ENCODE measurements at regions not wholly inside any gene's neighbourhood (a gene's known extent, or its start where the extent isn't known, plus 50 kb on each side); places are given as distances from the start of the nearest gene placed in this dataset.

GRCh38 chr4:16384576-16384975, 158.3 kb upstream of the TAPT1 start:
- no peaks in the 10 kb centered on the region for H3K27me3 ChIP-seq (ENCODE audit: insufficient read depth, low read depth)
- H3F3A ChIP-seq (ENCODE audit: insufficient read depth, low read depth) = no peaks in the 10 kb centered on the region
- no peak overlapping the region for H3K4me2 ChIP-seq
- CTCF ChIA-PET = no interaction called here
- no peaks in the 10 kb centered on the region for H3K36me3 ChIP-seq (ENCODE audit: low read depth)
- no peaks in the 10 kb centered on the region for H3K9me3 ChIP-seq (ENCODE audit: insufficient read depth, low read depth)
- no peak for TF ChIP-seq CTCF (conservative IDR thresholded peaks at IDR 0.05)
- TF ChIP-seq EZH2 (IDR thresholded peaks at IDR 0.05; ENCODE audit: low read depth) = no peak
- no TSS peak for BruUV-seq (replicated peaks)
- intact Hi-C loops (cut with micrococcal nuclease; ENCODE audit: unreplicated experiment) = no loop called here
- H3K4me1 ChIP-seq (replicated peaks; ENCODE audit: insufficient read depth) = no peaks in the 10 kb centered on the region
- no peaks in the 10 kb centered on the region for H4K20me1 ChIP-seq (ENCODE audit: insufficient read depth)
- no peak for DNase-seq
- H3K79me2 ChIP-seq (ENCODE audit: low read depth) = no peaks in the 10 kb centered on the region
- no peaks in the 10 kb centered on the region for H3K9me2 ChIP-seq (ENCODE audit: insufficient read depth)
- POLR2A ChIA-PET (ENCODE audit: unreplicated experiment) = no interaction called here
- H3K27ac ChIP-seq = no peak overlapping the region
- no peak overlapping the region for H2AFZ ChIP-seq
- no peak overlapping the region for H3K4me3 ChIP-seq

GRCh38 chr4:16382571-16382970, 156.3 kb upstream of the TAPT1 start:
- DNase-seq = no peak
- H3K9me3 ChIP-seq (ENCODE audit: insufficient read depth, low read depth) = no peaks in the 10 kb centered on the region
- H3K27me3 ChIP-seq (ENCODE audit: insufficient read depth, low read depth) = no peaks in the 10 kb centered on the region
- intact Hi-C loops (cut with micrococcal nuclease; ENCODE audit: unreplicated experiment) = no loop called here
- no peaks in the 10 kb centered on the region for H3K4me1 ChIP-seq (replicated peaks; ENCODE audit: insufficient read depth)
- ChIA-PET CTCF (no interaction called here), POLR2A (ENCODE audit: unreplicated experiment) (no interaction called here)
- H3K4me2 ChIP-seq = no peak overlapping the region
- no peak overlapping the region for H3K4me3 ChIP-seq
- no peaks in the 10 kb centered on the region for H3K9me2 ChIP-seq (ENCODE audit: insufficient read depth)
- TF ChIP-seq CTCF (conservative IDR thresholded peaks at IDR 0.05) = no peak
- TF ChIP-seq EZH2 (IDR thresholded peaks at IDR 0.05; ENCODE audit: low read depth) = no peak
- no peaks in the 10 kb centered on the region for H4K20me1 ChIP-seq (ENCODE audit: insufficient read depth)
- no peak overlapping the region for H3K27ac ChIP-seq
- no peak overlapping the region for H2AFZ ChIP-seq
- no peaks in the 10 kb centered on the region for H3F3A ChIP-seq (ENCODE audit: insufficient read depth, low read depth)
- BruUV-seq (replicated peaks) = no TSS peak
- no peaks in the 10 kb centered on the region for H3K36me3 ChIP-seq (ENCODE audit: low read depth)
- no peaks in the 10 kb centered on the region for H3K79me2 ChIP-seq (ENCODE audit: low read depth)

GRCh38 chr4:16377887-16378286, 151.6 kb upstream of the TAPT1 start:
- no peaks in the 10 kb centered on the region for H3K4me1 ChIP-seq (replicated peaks; ENCODE audit: insufficient read depth)
- ChIA-PET POLR2A (ENCODE audit: unreplicated experiment) (no interaction called here), CTCF (no interaction called here)
- no peak overlapping the region for H3K4me2 ChIP-seq
- H4K20me1 ChIP-seq (ENCODE audit: insufficient read depth) = no peaks in the 10 kb centered on the region
- H3K79me2 ChIP-seq (ENCODE audit: low read depth) = no peaks in the 10 kb centered on the region
- BruUV-seq (replicated peaks) = no TSS peak
- H3K9me3 ChIP-seq (ENCODE audit: insufficient read depth, low read depth) = no peaks in the 10 kb centered on the region
- no peak overlapping the region for H2AFZ ChIP-seq
- no peaks in the 10 kb centered on the region; the same call in 1 of the 2 replicates for H3K27me3 ChIP-seq (ENCODE audit: insufficient read depth, low read depth)
- no peak overlapping the region for H3K27ac ChIP-seq
- intact Hi-C loops (cut with micrococcal nuclease; ENCODE audit: unreplicated experiment) = no loop called here
- H3K4me3 ChIP-seq = no peak overlapping the region
- TF ChIP-seq CTCF (conservative IDR thresholded peaks at IDR 0.05) (no peak), EZH2 (IDR thresholded peaks at IDR 0.05; ENCODE audit: low read depth) (no peak)
- no peaks in the 10 kb centered on the region for H3K9me2 ChIP-seq (ENCODE audit: insufficient read depth)
- H3K36me3 ChIP-seq (ENCODE audit: low read depth) = no peaks in the 10 kb centered on the region
- H3F3A ChIP-seq (ENCODE audit: insufficient read depth, low read depth) = no peaks in the 10 kb centered on the region
- no peak for DNase-seq

Measured in PC-9 (cell line).